ENCODE measurements at regions not wholly inside any gene's neighbourhood (a gene's known extent, or its start where the extent isn't known, plus 50 kb on each side); places are given as distances from the start of the nearest gene placed in this dataset.

DNA sequence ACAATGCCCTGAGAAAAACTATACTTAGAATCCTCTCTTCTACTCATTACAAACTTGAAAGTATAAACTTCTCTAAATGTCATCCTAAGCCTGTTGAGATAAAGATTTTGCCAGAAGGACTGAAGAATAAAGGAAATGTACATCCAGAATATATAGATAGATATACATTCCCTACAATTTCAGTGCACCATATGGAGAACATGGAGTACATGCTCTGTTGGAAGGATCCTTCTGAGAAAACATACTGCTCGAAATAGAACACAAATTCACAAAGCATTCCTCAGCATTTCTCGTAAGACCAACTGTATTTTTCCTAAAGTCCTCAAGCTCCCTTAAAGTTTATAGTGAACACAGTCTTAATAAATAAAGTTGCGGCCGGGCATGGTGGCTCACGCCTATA, 69.7 kb upstream of the RASA1 start:
- TF ChIP-seq, protein P1, sequence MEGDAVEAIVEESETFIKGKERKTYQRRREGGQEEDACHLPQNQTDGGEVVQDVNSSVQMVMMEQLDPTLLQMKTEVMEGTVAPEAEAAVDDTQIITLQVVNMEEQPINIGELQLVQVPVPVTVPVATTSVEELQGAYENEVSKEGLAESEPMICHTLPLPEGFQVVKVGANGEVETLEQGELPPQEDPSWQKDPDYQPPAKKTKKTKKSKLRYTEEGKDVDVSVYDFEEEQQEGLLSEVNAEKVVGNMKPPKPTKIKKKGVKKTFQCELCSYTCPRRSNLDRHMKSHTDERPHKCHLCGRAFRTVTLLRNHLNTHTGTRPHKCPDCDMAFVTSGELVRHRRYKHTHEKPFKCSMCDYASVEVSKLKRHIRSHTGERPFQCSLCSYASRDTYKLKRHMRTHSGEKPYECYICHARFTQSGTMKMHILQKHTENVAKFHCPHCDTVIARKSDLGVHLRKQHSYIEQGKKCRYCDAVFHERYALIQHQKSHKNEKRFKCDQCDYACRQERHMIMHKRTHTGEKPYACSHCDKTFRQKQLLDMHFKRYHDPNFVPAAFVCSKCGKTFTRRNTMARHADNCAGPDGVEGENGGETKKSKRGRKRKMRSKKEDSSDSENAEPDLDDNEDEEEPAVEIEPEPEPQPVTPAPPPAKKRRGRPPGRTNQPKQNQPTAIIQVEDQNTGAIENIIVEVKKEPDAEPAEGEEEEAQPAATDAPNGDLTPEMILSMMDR (optimal IDR thresholded peaks at IDR 0.05 in 1 of 3, IDR thresholded peaks at IDR 0.05 in 1 of 3, conservative IDR thresholded peaks at IDR 0.05 in 1 of 3; ENCODE audit: extremely low read depth in 1 of 3, insufficient read depth in 2 of 3, low read length in 3 of 3) = no peak
- TF ChIP-seq EZH2 (IDR thresholded peaks at IDR 0.05; ENCODE audit: low read length) = no peak
